ENCODE measurements at regions not wholly inside any gene's neighbourhood (a gene's known extent, or its start where the extent isn't known, plus 50 kb on each side); places are given as distances from the start of the nearest gene placed in this dataset.

DNA sequence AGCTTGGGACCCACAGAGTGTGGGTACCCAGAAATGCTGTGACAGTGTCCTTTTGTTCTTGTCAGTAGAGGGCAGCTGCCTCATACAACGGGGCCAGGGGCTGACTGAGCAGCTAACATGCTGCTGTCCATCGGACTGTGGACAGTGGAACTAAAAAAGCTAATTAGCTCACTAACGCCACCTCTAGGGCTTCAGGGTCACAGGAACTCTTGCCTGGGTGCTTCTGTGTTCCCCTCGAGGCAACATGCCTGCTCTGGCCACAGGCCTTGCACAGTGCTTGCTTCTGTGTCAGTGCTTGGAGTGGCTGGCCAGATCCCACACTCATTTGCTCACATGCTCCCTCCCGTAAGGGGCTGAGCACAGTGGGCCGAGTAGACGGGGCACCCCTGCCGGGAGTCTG is 377.0 kb downstream of the OLFM4 start:
- POLR2A ChIA-PET (ENCODE audit: low non-redundant PET), result no interaction called here
- BruUV-seq (replicated peaks), result no TSS peak
- no peak for DNase-seq (ENCODE audit: low spot score)
- H3K36me3 ChIP-seq (ENCODE audit: insufficient read depth, low read length, poor library complexity, severe bottlenecking), result no peaks in the 10 kb centered on the region
- TF ChIP-seq, protein P1, sequence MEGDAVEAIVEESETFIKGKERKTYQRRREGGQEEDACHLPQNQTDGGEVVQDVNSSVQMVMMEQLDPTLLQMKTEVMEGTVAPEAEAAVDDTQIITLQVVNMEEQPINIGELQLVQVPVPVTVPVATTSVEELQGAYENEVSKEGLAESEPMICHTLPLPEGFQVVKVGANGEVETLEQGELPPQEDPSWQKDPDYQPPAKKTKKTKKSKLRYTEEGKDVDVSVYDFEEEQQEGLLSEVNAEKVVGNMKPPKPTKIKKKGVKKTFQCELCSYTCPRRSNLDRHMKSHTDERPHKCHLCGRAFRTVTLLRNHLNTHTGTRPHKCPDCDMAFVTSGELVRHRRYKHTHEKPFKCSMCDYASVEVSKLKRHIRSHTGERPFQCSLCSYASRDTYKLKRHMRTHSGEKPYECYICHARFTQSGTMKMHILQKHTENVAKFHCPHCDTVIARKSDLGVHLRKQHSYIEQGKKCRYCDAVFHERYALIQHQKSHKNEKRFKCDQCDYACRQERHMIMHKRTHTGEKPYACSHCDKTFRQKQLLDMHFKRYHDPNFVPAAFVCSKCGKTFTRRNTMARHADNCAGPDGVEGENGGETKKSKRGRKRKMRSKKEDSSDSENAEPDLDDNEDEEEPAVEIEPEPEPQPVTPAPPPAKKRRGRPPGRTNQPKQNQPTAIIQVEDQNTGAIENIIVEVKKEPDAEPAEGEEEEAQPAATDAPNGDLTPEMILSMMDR (conservative IDR thresholded peaks at IDR 0.05; ENCODE audit: low read depth, low read length), result no peak
- TF ChIP-seq EZH2 (IDR thresholded peaks at IDR 0.05; ENCODE audit: borderline replicate concordance, low read depth, low read length, poor library complexity, severe bottlenecking), result no peak
- H3K27ac ChIP-seq (ENCODE audit: low read depth, low read length, poor library complexity, severe bottlenecking), result no peak overlapping the region
- intact Hi-C loops (cut with micrococcal nuclease; ENCODE audit: unreplicated experiment), result no loop called here
- no peaks in the 10 kb centered on the region for H3K9me3 ChIP-seq (ENCODE audit: low read depth, low read length, poor library complexity, severe bottlenecking)
- no peaks in the 10 kb centered on the region for H3K27me3 ChIP-seq (replicated peaks; ENCODE audit: insufficient read depth, low read depth, low read length, poor library complexity)
- no peak overlapping the region for H3K4me3 ChIP-seq (ENCODE audit: low read depth, low read length, poor library complexity, severe bottlenecking)
- H3K4me1 ChIP-seq (ENCODE audit: insufficient read depth, low read length, poor library complexity, severe bottlenecking), result no peaks in the 10 kb centered on the region
- CTCF ChIA-PET, result no interaction called here

DNA sequence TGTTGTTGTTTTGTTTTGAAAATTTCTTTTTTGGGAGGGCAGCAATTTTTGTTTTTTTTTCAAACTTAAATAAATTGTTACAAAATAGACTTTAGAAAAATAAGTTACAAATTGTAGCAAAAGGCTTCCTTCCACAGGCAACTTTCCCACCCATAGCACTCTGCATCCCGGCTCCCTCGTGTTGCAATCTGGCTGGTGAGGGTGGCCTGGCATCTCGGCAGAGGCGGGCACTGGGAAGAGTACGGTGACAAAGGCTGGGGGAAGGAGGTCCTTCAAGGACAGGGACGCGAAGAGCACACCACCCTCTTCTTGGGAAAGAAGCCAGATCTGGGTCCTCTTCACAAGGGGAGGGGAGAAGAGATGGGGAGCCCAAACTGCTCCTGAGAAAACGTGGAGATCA is 379.7 kb downstream of the OLFM4 start:
- no TSS peak for BruUV-seq (replicated peaks)
- H3K27ac ChIP-seq (ENCODE audit: low read depth, low read length, poor library complexity, severe bottlenecking), result no peak overlapping the region
- intact Hi-C loops (cut with micrococcal nuclease; ENCODE audit: unreplicated experiment), result no loop called here
- ChIA-PET POLR2A (ENCODE audit: low non-redundant PET) (no interaction called here), CTCF (no interaction called here)
- H3K36me3 ChIP-seq (ENCODE audit: insufficient read depth, low read length, poor library complexity, severe bottlenecking), result no peaks in the 10 kb centered on the region
- no peak for DNase-seq (ENCODE audit: low spot score)
- H3K4me3 ChIP-seq (ENCODE audit: low read depth, low read length, poor library complexity, severe bottlenecking), result no peak overlapping the region
- no peaks in the 10 kb centered on the region for H3K9me3 ChIP-seq (ENCODE audit: low read depth, low read length, poor library complexity, severe bottlenecking)
- H3K27me3 ChIP-seq (replicated peaks; ENCODE audit: insufficient read depth, low read depth, low read length, poor library complexity), result no peaks in the 10 kb centered on the region
- no peaks in the 10 kb centered on the region for H3K4me1 ChIP-seq (ENCODE audit: insufficient read depth, low read length, poor library complexity, severe bottlenecking)
- TF ChIP-seq, protein P1 (conservative IDR thresholded peaks at IDR 0.05; ENCODE audit: low read depth, low read length), result no peak
- TF ChIP-seq EZH2 (IDR thresholded peaks at IDR 0.05; ENCODE audit: borderline replicate concordance, low read depth, low read length, poor library complexity, severe bottlenecking), result no peak

DNA sequence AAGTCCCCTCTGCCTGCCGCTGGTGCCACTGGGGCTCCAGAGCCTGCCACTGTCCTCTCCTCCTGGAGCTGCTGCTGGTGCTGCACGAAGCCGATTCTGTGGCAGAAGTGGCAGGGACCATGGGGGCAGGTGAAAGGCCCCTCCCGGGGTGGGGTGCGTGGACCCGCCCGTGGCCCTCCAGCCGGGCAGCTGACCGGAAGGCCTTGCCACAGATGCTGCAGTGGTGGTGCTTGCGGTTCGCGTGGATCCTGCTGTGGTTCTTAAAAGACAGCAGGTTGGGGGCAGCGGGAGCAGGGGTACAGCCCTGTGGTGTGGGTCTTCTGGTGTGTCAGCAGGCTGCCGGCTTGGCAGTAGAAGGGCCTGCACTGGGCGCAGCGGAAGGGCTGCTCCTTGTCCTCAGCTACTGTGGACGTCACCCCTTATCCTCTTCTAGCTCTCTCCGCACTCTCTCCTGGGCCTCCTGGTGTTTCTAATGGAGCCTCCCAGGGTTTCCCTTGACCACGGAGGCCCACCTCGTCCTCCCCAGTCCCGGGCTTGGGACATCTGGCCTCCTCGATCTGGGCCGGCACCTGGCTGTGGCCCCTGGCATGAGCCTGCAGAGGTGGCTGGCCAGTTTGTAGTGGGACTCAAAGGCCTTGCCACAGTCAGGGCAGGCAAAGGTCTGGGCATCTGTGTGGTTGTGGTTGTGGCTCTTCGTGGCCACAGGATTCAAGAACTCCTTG is 380.4 kb downstream of the OLFM4 start:
- Histone ChIP-seq H3K4me3 (ENCODE audit: low read depth, low read length, poor library complexity, severe bottlenecking) (no peak overlapping the region), H3K27ac (ENCODE audit: low read depth, low read length, poor library complexity, severe bottlenecking) (no peak overlapping the region), H3K9me3 (ENCODE audit: low read depth, low read length, poor library complexity, severe bottlenecking) (no peaks in the 10 kb centered on the region), H3K36me3 (ENCODE audit: insufficient read depth, low read length, poor library complexity, severe bottlenecking) (no peaks in the 10 kb centered on the region), H3K4me1 (ENCODE audit: insufficient read depth, low read length, poor library complexity, severe bottlenecking) (no peaks in the 10 kb centered on the region), H3K27me3 (replicated peaks; ENCODE audit: insufficient read depth, low read depth, low read length, poor library complexity) (no peaks in the 10 kb centered on the region)
- intact Hi-C loops (cut with micrococcal nuclease; ENCODE audit: unreplicated experiment), result no loop called here
- POLR2A ChIA-PET (ENCODE audit: low non-redundant PET), result interaction anchor here (0.7 kb wide), 1 partner anchor 295 kb away, joined by 4 read pairs; no protein-coding TSS in a partner anchor
- CTCF ChIA-PET, result no interaction called here
- TF ChIP-seq EZH2 (IDR thresholded peaks at IDR 0.05; ENCODE audit: borderline replicate concordance, low read depth, low read length, poor library complexity, severe bottlenecking), result no peak
- TF ChIP-seq, protein P1 (conservative IDR thresholded peaks at IDR 0.05; ENCODE audit: low read depth, low read length), result no peak
- DNase-seq (ENCODE audit: low spot score), result no peak
- BruUV-seq (replicated peaks), result no TSS peak

All from A673 (cell line).